OCI-M2 (cell line): ENCODE measurements at regions not wholly inside any gene's neighbourhood (a gene's known extent, or its start where the extent isn't known, plus 50 kb on each side); places are given as distances from the start of the nearest gene placed in this dataset.

Experiments
- DNase-seq: peaks from one replicate; lab custom pipeline; 2025; ENCODE audit not compliant: unreplicated experiment; lab: John Stamatoyannopoulos, UW

- no peak for DNase-seq
Measured at GRCh38 chr6:145247692-145248419, 487.5 kb downstream of the EPM2A start.

GRCh38 chr6:145250436-145250835, 484.9 kb downstream of the EPM2A start:
- DNase-seq, result no peak

- no peak for DNase-seq
Measured at GRCh38 chr6:145252737-145253136, 482.6 kb downstream of the EPM2A start.

GRCh38 chr6:145254649-145255401, 480.5 kb downstream of the EPM2A start:
- no peak for DNase-seq

- no peak for DNase-seq
Measured at GRCh38 chr6:145257704-145258103, 477.6 kb downstream of the EPM2A start.

- no peak for DNase-seq
Measured at GRCh38 chr6:145258122-145258521, 477.2 kb downstream of the EPM2A start.

GRCh38 chr6:145260484-145261175, 474.7 kb downstream of the EPM2A start:
- DNase-seq, result no peak

GRCh38 chr6:145261758-145262157, 473.6 kb downstream of the EPM2A start:
- DNase-seq, result no peak

GRCh38 chr6:145262771-145263170, 472.5 kb downstream of the EPM2A start:
- DNase-seq, result no peak

GRCh38 chr6:145263778-145264211, 471.5 kb downstream of the EPM2A start:
- DNase-seq, result no peak

- no peak for DNase-seq
Measured at GRCh38 chr6:145266432-145267075, 468.8 kb downstream of the EPM2A start.

GRCh38 chr6:145267076-145267867, 468.0 kb downstream of the EPM2A start:
- DNase-seq, result no peak

- DNase-seq, result no peak
Measured at GRCh38 chr6:145270464-145270863, 464.9 kb downstream of the EPM2A start.

- no peak for DNase-seq
Measured at GRCh38 chr6:145271040-145271439, 464.3 kb downstream of the EPM2A start.

GRCh38 chr6:145271577-145271976, 463.7 kb downstream of the EPM2A start:
- DNase-seq, result no peak

- DNase-seq, result no peak
Measured at GRCh38 chr6:145272246-145272645, 463.1 kb downstream of the EPM2A start.

- DNase-seq, result no peak
Measured at GRCh38 chr6:145273136-145273535, 462.2 kb downstream of the EPM2A start.

- DNase-seq, result no peak
Measured at GRCh38 chr6:145274083-145274482, 461.2 kb downstream of the EPM2A start.

GRCh38 chr6:145275019-145275418, 460.3 kb downstream of the EPM2A start:
- no peak for DNase-seq

GRCh38 chr6:145275787-145276186, 459.5 kb downstream of the EPM2A start:
- DNase-seq, result no peak

GRCh38 chr6:145276756-145277155, 458.6 kb downstream of the EPM2A start:
- no peak for DNase-seq
